ENCODE measurements at regions not wholly inside any gene's neighbourhood (a gene's known extent, or its start where the extent isn't known, plus 50 kb on each side); places are given as distances from the start of the nearest gene placed in this dataset.

DNA sequence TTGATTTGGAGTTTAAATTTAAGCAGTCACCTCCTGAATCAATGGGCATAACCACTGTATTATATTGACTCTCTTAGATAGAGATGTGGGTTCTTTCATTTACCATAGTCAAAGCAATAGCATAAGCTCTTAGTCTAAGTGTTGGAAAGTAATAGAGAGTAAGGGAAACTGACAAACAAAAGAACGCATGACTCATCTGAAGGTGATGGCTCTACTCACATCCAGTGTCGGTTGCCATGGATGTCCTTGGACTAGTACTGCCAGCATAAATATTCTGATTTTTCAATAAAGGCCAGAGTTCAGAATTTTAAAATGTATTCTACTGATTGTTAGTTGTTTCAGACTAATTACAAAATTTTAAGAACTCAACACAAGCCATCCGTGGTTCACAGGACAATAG, 444.9 kb upstream of the DDI1 start:
- Histone ChIP-seq H3K27ac (ENCODE audit: low read length) (no peak overlapping the region), H3K27me3 (ENCODE audit: insufficient read depth, low read length, poor library complexity) (no peaks in the 10 kb centered on the region), H3K9me3 (ENCODE audit: insufficient read depth, low read length, severe bottlenecking) (no peaks in the 10 kb centered on the region), H2AFZ (ENCODE audit: low read depth, low read length) (no peak overlapping the region), H3K9ac (ENCODE audit: low read depth, low read length) (no peak overlapping the region), H3K36me3 (ENCODE audit: insufficient read depth, low read length) (no peaks in the 10 kb centered on the region), H3K4me3 (ENCODE audit: low read depth in 1 of 2, low read length in 2 of 2) (no peak overlapping the region), H3K4me2 (ENCODE audit: insufficient read depth, low read length) (no peak overlapping the region), H3K79me2 (ENCODE audit: insufficient read depth, low read length) (no peaks in the 10 kb centered on the region), H3K4me1 (ENCODE audit: insufficient read depth, low read length) (no peaks in the 10 kb centered on the region), H4K20me1 (ENCODE audit: insufficient read depth, low read length) (no peaks in the 10 kb centered on the region)
- DNase-seq: no peak
- ATAC-seq (ENCODE audit: insufficient read depth, low read depth): no peak
- no peak for TF ChIP-seq EZH2 (IDR thresholded peaks at IDR 0.05; ENCODE audit: borderline replicate concordance, low read depth, low read length, severe bottlenecking)
- TF ChIP-seq, protein P1, sequence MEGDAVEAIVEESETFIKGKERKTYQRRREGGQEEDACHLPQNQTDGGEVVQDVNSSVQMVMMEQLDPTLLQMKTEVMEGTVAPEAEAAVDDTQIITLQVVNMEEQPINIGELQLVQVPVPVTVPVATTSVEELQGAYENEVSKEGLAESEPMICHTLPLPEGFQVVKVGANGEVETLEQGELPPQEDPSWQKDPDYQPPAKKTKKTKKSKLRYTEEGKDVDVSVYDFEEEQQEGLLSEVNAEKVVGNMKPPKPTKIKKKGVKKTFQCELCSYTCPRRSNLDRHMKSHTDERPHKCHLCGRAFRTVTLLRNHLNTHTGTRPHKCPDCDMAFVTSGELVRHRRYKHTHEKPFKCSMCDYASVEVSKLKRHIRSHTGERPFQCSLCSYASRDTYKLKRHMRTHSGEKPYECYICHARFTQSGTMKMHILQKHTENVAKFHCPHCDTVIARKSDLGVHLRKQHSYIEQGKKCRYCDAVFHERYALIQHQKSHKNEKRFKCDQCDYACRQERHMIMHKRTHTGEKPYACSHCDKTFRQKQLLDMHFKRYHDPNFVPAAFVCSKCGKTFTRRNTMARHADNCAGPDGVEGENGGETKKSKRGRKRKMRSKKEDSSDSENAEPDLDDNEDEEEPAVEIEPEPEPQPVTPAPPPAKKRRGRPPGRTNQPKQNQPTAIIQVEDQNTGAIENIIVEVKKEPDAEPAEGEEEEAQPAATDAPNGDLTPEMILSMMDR (IDR thresholded peaks at IDR 0.05; ENCODE audit: borderline replicate concordance, extremely low read depth, low read length, poor library complexity, severe bottlenecking): no peak

DNA sequence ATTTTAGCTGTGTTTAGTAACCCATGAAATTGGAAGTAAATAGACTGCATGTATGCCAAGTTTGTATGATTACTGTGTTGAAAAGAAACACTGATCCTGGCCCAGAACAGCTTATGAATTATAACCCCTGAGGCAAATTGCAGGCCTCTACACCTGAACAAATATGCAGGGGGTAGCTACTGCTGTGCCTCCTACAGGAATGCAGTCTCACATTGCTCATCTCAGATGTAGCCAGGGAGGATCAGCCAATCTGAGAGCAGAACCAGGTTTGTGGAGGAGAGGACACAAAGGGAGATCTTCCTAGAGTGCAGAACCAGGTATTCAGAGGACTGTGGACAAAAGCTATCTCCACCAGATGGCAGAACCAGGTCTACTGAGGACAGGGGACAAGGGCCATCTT, 442.2 kb upstream of the DDI1 start:
- no peaks in the 10 kb centered on the region for H3K36me3 ChIP-seq (ENCODE audit: insufficient read depth, low read length)
- H3K27ac ChIP-seq (ENCODE audit: low read length): no peak overlapping the region
- no peaks in the 10 kb centered on the region for H4K20me1 ChIP-seq (ENCODE audit: insufficient read depth, low read length)
- ATAC-seq (ENCODE audit: insufficient read depth, low read depth) (no peak), DNase-seq (no peak)
- no peak overlapping the region for H3K4me3 ChIP-seq (ENCODE audit: low read depth in 1 of 2, low read length in 2 of 2)
- H3K27me3 ChIP-seq (ENCODE audit: insufficient read depth, low read length, poor library complexity): no peaks in the 10 kb centered on the region
- no peak overlapping the region for H3K9ac ChIP-seq (ENCODE audit: low read depth, low read length)
- no peaks in the 10 kb centered on the region for H3K79me2 ChIP-seq (ENCODE audit: insufficient read depth, low read length)
- H3K4me1 ChIP-seq (ENCODE audit: insufficient read depth, low read length): no peaks in the 10 kb centered on the region
- TF ChIP-seq, protein P1 (IDR thresholded peaks at IDR 0.05; ENCODE audit: borderline replicate concordance, extremely low read depth, low read length, poor library complexity, severe bottlenecking): no peak
- TF ChIP-seq EZH2 (IDR thresholded peaks at IDR 0.05; ENCODE audit: borderline replicate concordance, low read depth, low read length, severe bottlenecking): no peak
- H2AFZ ChIP-seq (ENCODE audit: low read depth, low read length): no peak overlapping the region
- no peaks in the 10 kb centered on the region for H3K9me3 ChIP-seq (ENCODE audit: insufficient read depth, low read length, severe bottlenecking)
- H3K4me2 ChIP-seq (ENCODE audit: insufficient read depth, low read length): no peak overlapping the region

DNA sequence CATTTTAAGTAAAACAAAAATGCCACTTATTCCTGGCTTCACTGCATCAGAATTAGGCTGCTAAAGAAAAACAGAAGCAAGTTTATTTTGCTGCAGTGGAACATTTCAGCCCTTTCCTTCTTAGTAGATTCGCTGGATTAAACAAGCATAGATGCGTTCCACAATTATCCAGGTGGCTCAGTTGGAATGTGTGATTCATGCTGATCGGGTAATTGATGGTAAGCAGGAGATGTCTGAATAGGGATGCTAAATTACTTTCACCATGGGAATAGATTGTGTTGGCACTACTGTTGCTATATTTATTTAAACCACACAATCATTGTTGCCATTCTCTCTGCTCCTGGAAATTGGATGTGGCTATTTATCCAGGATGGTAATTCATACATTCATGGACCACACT, 440.1 kb upstream of the DDI1 start:
- Histone ChIP-seq H3K9me3 (ENCODE audit: insufficient read depth, low read length, severe bottlenecking) (no peaks in the 10 kb centered on the region), H3K27ac (ENCODE audit: low read length) (no peak overlapping the region), H3K4me1 (ENCODE audit: insufficient read depth, low read length) (no peaks in the 10 kb centered on the region), H3K4me3 (ENCODE audit: low read depth in 1 of 2, low read length in 2 of 2) (no peak overlapping the region), H3K9ac (ENCODE audit: low read depth, low read length) (no peak overlapping the region), H3K79me2 (ENCODE audit: insufficient read depth, low read length) (no peaks in the 10 kb centered on the region), H2AFZ (ENCODE audit: low read depth, low read length) (no peak overlapping the region), H3K36me3 (ENCODE audit: insufficient read depth, low read length) (no peaks in the 10 kb centered on the region), H4K20me1 (ENCODE audit: insufficient read depth, low read length) (no peaks in the 10 kb centered on the region), H3K27me3 (ENCODE audit: insufficient read depth, low read length, poor library complexity) (no peaks in the 10 kb centered on the region), H3K4me2 (ENCODE audit: insufficient read depth, low read length) (no peak overlapping the region)
- TF ChIP-seq, protein P1 (IDR thresholded peaks at IDR 0.05; ENCODE audit: borderline replicate concordance, extremely low read depth, low read length, poor library complexity, severe bottlenecking): no peak
- no peak for TF ChIP-seq EZH2 (IDR thresholded peaks at IDR 0.05; ENCODE audit: borderline replicate concordance, low read depth, low read length, severe bottlenecking)
- no peak for DNase-seq
- ATAC-seq (ENCODE audit: insufficient read depth, low read depth): no peak

All from DND-41 (cell line).